ES-I3 (cell line): ENCODE measurements at regions not wholly inside any gene's neighbourhood (a gene's known extent, or its start where the extent isn't known, plus 50 kb on each side); places are given as distances from the start of the nearest gene placed in this dataset.
"Not testable (repeated sequence)": the region's sequence is repeated elsewhere in the genome, so short reads cannot be mapped to it uniquely, and the experiment has no call there.

ENCODE experiments used
- H3K36me3 ChIP-seq: 2 replicates; pipeline ENCODE4 v1.6.1; 2013; ENCODE audit warnings: mild to moderate bottlenecking, low read length, control low read depth, moderate library complexity; ENCODE audit not compliant: insufficient read depth
- H3K4me1 ChIP-seq: 2 replicates; pipeline ENCODE4 v1.6.1; 2013; ENCODE audit warnings: mild to moderate bottlenecking, control low read depth, low read length; ENCODE audit not compliant: insufficient read depth
- H3K9ac ChIP-seq: 2 replicates; pipeline ENCODE4 v1.6.1; 2013; ENCODE audit warnings: low read depth, mild to moderate bottlenecking, low read length, moderate library complexity
- H3K9me3 ChIP-seq: 2 replicates; pipeline ENCODE4 v1.6.1; 2013; ENCODE audit warnings: mild to moderate bottlenecking, low read length, moderate library complexity; ENCODE audit not compliant: control insufficient read depth, insufficient read depth

- Histone ChIP-seq H3K36me3 (no peaks in the 10 kb centered on the region), H3K9me3 (no peaks in the 10 kb centered on the region), H3K4me1 (no peaks in the 10 kb centered on the region), H3K9ac (no peak overlapping the region)
These were observed 896.5 kb upstream of the PIK3C3 start for GRCh38 chr18:41058351-41059125.

GRCh38 chr18:41052625-41053024 is 902.4 kb upstream of the PIK3C3 start:
- Histone ChIP-seq H3K36me3 (no peaks in the 10 kb centered on the region), H3K9me3 (peaks cover 3% of the 10 kb centered on the region; the same call in 1 of the 2 replicates), H3K9ac (no peak overlapping the region), H3K4me1 (no peaks in the 10 kb centered on the region)

- H3K4me1 ChIP-seq, H3K9me3 ChIP-seq, H3K36me3 ChIP-seq, H3K9ac ChIP-seq: not testable (repeated sequence)
These were observed 908.8 kb upstream of the PIK3C3 start for GRCh38 chr18:41046250-41046649.

GRCh38 chr18:41043876-41044275 is 911.2 kb upstream of the PIK3C3 start:
- H3K4me1 ChIP-seq: no peaks in the 10 kb centered on the region
- H3K9ac ChIP-seq: no peak overlapping the region

GRCh38 chr18:41042866-41043265 is 912.2 kb upstream of the PIK3C3 start:
- Histone ChIP-seq H3K4me1 (no peaks in the 10 kb centered on the region), H3K9me3 (no peaks in the 10 kb centered on the region; the same call in 1 of the 2 replicates), H3K9ac (no peak overlapping the region), H3K36me3 (no peaks in the 10 kb centered on the region)

More at GRCh38 chr18:41043876-41044275, 911.2 kb upstream of the PIK3C3 start:
- Histone ChIP-seq H3K36me3 (no peaks in the 10 kb centered on the region), H3K9me3 (no peaks in the 10 kb centered on the region; the same call in 1 of the 2 replicates)

GRCh38 chr18:41038071-41038470 is 917.0 kb upstream of the PIK3C3 start:
- Histone ChIP-seq H3K9me3 (no peaks in the 10 kb centered on the region), H3K36me3 (no peaks in the 10 kb centered on the region), H3K4me1 (no peaks in the 10 kb centered on the region), H3K9ac (no peak overlapping the region)

GRCh38 chr18:41036346-41036745 is 918.7 kb upstream of the PIK3C3 start:
- Histone ChIP-seq H3K4me1 (no peaks in the 10 kb centered on the region), H3K9me3 (no peaks in the 10 kb centered on the region), H3K36me3 (no peaks in the 10 kb centered on the region), H3K9ac (no peak overlapping the region)

GRCh38 chr18:41034413-41034812 is 920.6 kb upstream of the PIK3C3 start:
- Histone ChIP-seq H3K9ac (no peak overlapping the region), H3K36me3 (no peaks in the 10 kb centered on the region), H3K4me1 (no peaks in the 10 kb centered on the region), H3K9me3 (no peaks in the 10 kb centered on the region)

GRCh38 chr18:41025666-41026065 is 929.4 kb upstream of the PIK3C3 start:
- H3K9ac ChIP-seq: no peak overlapping the region
- no peaks in the 10 kb centered on the region for H3K36me3 ChIP-seq
- peaks cover 4% of the 10 kb centered on the region; the same call in 1 of the 2 replicates for H3K4me1 ChIP-seq
- no peaks in the 10 kb centered on the region for H3K9me3 ChIP-seq

GRCh38 chr18:41024792-41025191 is 930.2 kb upstream of the PIK3C3 start:
- Histone ChIP-seq H3K36me3 (no peaks in the 10 kb centered on the region), H3K4me1 (peaks cover 4% of the 10 kb centered on the region; the same call in 1 of the 2 replicates), H3K9me3 (no peaks in the 10 kb centered on the region), H3K9ac (no peak overlapping the region)

- no peaks in the 10 kb centered on the region for H3K9me3 ChIP-seq
- no peaks in the 10 kb centered on the region for H3K36me3 ChIP-seq
- H3K9ac ChIP-seq: no peak overlapping the region
- peaks cover 4% of the 10 kb centered on the region; the same call in 1 of the 2 replicates for H3K4me1 ChIP-seq
These were observed 932.5 kb upstream of the PIK3C3 start for GRCh38 chr18:41022484-41022883.

- H3K9ac ChIP-seq: no peak overlapping the region
- no peaks in the 10 kb centered on the region for H3K9me3 ChIP-seq
- H3K4me1 ChIP-seq: peaks cover 4% of the 10 kb centered on the region; the same call in 1 of the 2 replicates
- no peaks in the 10 kb centered on the region for H3K36me3 ChIP-seq
These were observed 933.9 kb upstream of the PIK3C3 start for GRCh38 chr18:41021089-41021488.

- H3K9me3 ChIP-seq: no peaks in the 10 kb centered on the region
- H3K4me1 ChIP-seq: no peaks in the 10 kb centered on the region
- H3K9ac ChIP-seq: no peak overlapping the region
- H3K36me3 ChIP-seq: no peaks in the 10 kb centered on the region
These were observed 942.8 kb upstream of the PIK3C3 start for GRCh38 chr18:41012194-41012593.

- Histone ChIP-seq H3K36me3 (no peaks in the 10 kb centered on the region), H3K9ac (no peak overlapping the region), H3K4me1 (no peaks in the 10 kb centered on the region), H3K9me3 (no peaks in the 10 kb centered on the region)
These were observed 945.1 kb upstream of the PIK3C3 start for GRCh38 chr18:41009926-41010325.

- Histone ChIP-seq H3K9ac (no peak overlapping the region), H3K9me3 (no peaks in the 10 kb centered on the region), H3K36me3 (no peaks in the 10 kb centered on the region), H3K4me1 (no peaks in the 10 kb centered on the region)
These were observed 950.7 kb upstream of the PIK3C3 start for GRCh38 chr18:41004324-41004723.
